K562 (cell line): ENCODE measurements at regions not wholly inside any gene's neighbourhood (a gene's known extent, or its start where the extent isn't known, plus 50 kb on each side); places are given as distances from the start of the nearest gene placed in this dataset.

Experiments
- ATAC-seq: fragments of 200-7000 bp; cut with Tn5 transposase; 3 replicates; pipeline ENCODE4 v1.9.1; 2020; ENCODE audit warnings: moderate library complexity
- BruUV-seq: library from RNA; stranded (reverse); fragments of 400-500 nt; replicated peaks from 2 replicates; lab custom pipeline; 2021; lab: Mats Ljungman, UMichigan
- CTCF ChIA-PET: fragments of 300-600 bp; formaldehyde crosslinking; extraction: SDS; loops from one replicate; lab custom pipeline; 2021; ENCODE audit warnings: low intra/inter-chr PET ratio; lab: Yijun Ruan, JAX
- POLR2A ChIA-PET: fragments of 300-600, 350-650 bp; sonication (Branson Sonifier 250); formaldehyde crosslinking; extraction: SDS; loops from one replicate; lab custom pipeline; 2021; ENCODE audit warnings: antibody characterized with exemption, inconsistent platforms; lab: Yijun Ruan, JAX
- DNase-seq, 4 experiments: peaks; one replicate each; pipeline versions ENCODE4 v3.0.0 to v3.0.0-alpha.2; 2011 to 2018; ENCODE audit warnings: low spot score in 3 of 4, mixed read lengths in 3 of 4; ENCODE audit errors: extremely low read depth in 1 of 4
- FAIRE-seq: peaks from 2 replicates; lab custom pipeline; 2011; peaks lifted over from hg19 to GRCh38; lab: Jason Lieb, UNC
- H2AFZ ChIP-seq: 2 replicates; pipeline ENCODE4 v1.6.0; 2011; ENCODE audit warnings: low read depth, low read length, control low read depth, inconsistent platforms
- H3K27ac ChIP-seq: fragments of 200-600 bp; 3 replicates; pipeline ENCODE4 v1.8.0; 2011; ENCODE audit warnings: low read depth, mild to moderate bottlenecking, control low read depth, inconsistent platforms, low read length, moderate library complexity, mixed read lengths; ENCODE audit errors: extremely low read depth
- H3K27me3 ChIP-seq, 2 experiments: fragments of 300-600 bp in 1 of 2; 2 replicates in 1 of 2; 3 replicates in 1 of 2; pipeline versions ENCODE4 v1.6.0 to v1.8.0; 2011; ENCODE audit warnings: inconsistent platforms in 2 of 2, low read length in 2 of 2, mild to moderate bottlenecking in 1 of 2, mixed read lengths in 1 of 2, moderate library complexity in 1 of 2; ENCODE audit not compliant: control insufficient read depth in 2 of 2, insufficient read depth in 2 of 2
- H3K36me3 ChIP-seq: fragments of 300-600 bp; 3 replicates; pipeline ENCODE4 v1.8.0; 2011; ENCODE audit warnings: mild to moderate bottlenecking, low read length, inconsistent platforms; ENCODE audit not compliant: control insufficient read depth, insufficient read depth
- H3K4me1 ChIP-seq, 2 experiments: fragments of 200-600 bp in 1 of 2; replicated peaks in 1 of 2; 2 replicates in 1 of 2; 3 replicates in 1 of 2; pipeline versions ENCODE4 v1.5.1 to v1.8.0; 2011; ENCODE audit warnings: inconsistent platforms in 2 of 2, low read length in 2 of 2, mild to moderate bottlenecking in 1 of 2, mixed read lengths in 1 of 2, moderate library complexity in 1 of 2; ENCODE audit not compliant: control insufficient read depth in 2 of 2, insufficient read depth in 2 of 2
- H3K4me2 ChIP-seq: 2 replicates; pipeline ENCODE4 v1.6.1; 2011; ENCODE audit warnings: low read length, control low read depth, inconsistent platforms, mixed read lengths; ENCODE audit not compliant: insufficient read depth
- H3K4me3 ChIP-seq: fragments of 200-600 bp; sonication (generic), shearing (Covaris generic); 2 replicates; pipeline ENCODE4 v1.5.1; 2016; ENCODE audit warnings: control low read depth, inconsistent platforms
- H3K79me2 ChIP-seq: fragments of 200-600 bp; 3 replicates; pipeline ENCODE4 v1.8.0; 2011; ENCODE audit warnings: low read length, inconsistent platforms; ENCODE audit not compliant: control insufficient read depth, insufficient read depth
- H3K9ac ChIP-seq, 2 experiments: 2 replicates each; pipeline versions ENCODE4 v1.6.0 to v1.6.1; 2011; ENCODE audit warnings: low read depth in 2 of 2, low read length in 2 of 2, control low read depth in 1 of 2, inconsistent platforms in 1 of 2, mild to moderate bottlenecking in 1 of 2, mixed read lengths in 1 of 2; ENCODE audit not compliant: insufficient read depth in 1 of 2
- H3K9me1 ChIP-seq: one replicate; pipeline ENCODE4 v1.6.0; 2011; ENCODE audit warnings: inconsistent platforms, mild to moderate bottlenecking, low read length, moderate library complexity; ENCODE audit not compliant: control insufficient read depth, insufficient read depth
- H3K9me3 ChIP-seq: replicated peaks from 2 replicates; pipeline ENCODE4 v1.5.1; 2011; ENCODE audit warnings: low read depth, low read length, inconsistent platforms; ENCODE audit not compliant: control insufficient read depth, insufficient read depth
- H4K20me1 ChIP-seq: replicated peaks from 2 replicates; pipeline ENCODE4 v1.6.1; 2011; ENCODE audit warnings: low read length, inconsistent platforms, mixed read lengths; ENCODE audit not compliant: control insufficient read depth, insufficient read depth
- CUX1 ChIP-seq: fragments of 200-800 bp; sonication (Bioruptor generic); IDR thresholded peaks from 2 replicates; pipeline ENCODE4 v1.6.1; 2016; ENCODE audit warnings: missing genetic modification characterization, missing compliant biosample characterization
- TRIM28 ChIP-seq: fragments of 450-650 bp; IDR thresholded peaks from 2 replicates; pipeline ENCODE4 v1.6.1; 2017
- ZFP30 ChIP-seq: fragments of 250-450 bp; sonication (Bioruptor Pico); IDR thresholded peaks from 2 replicates; pipeline ENCODE4 v1.8.0; 2022; ENCODE audit warnings: moderate library complexity, mild to moderate bottlenecking, inconsistent platforms, borderline replicate concordance
- WGBS: fragments of 100-300 bp; shearing (Covaris generic); methylation state at CpG from one replicate; pipeline ENCODE4 v1.1.6; 2016; ENCODE audit warnings: low coverage, mixed read lengths; ENCODE audit not compliant: insufficient coverage; ENCODE audit errors: missing lambda C conversion rate; 5-methylcytosine and 5-hydroxymethylcytosine counted together
- in situ Hi-C: fragments of 300-500 bp; cut with MboI; formaldehyde crosslinking; loops from 4 replicates; pipeline ENCODE4 v1.15.0; 2018; ENCODE audit warnings: inconsistent platforms, mixed read lengths
- intact Hi-C: fragments of 100-400 bp; cut with micrococcal nuclease; formaldehyde crosslinking; loops from 2 replicates; pipeline ENCODE4 v1.14.2; 2022

- Histone ChIP-seq H3K4me3 (no peak overlapping the region), H3K9me3 (no peaks in the 10 kb centered on the region; the same call in 1 of the 2 replicates), H3K4me2 (no peak overlapping the region), H3K9ac (no peak overlapping the region), H3K27ac (no peak overlapping the region), H3K79me2 (no peaks in the 10 kb centered on the region), H4K20me1 (no peaks in the 10 kb centered on the region), H3K9me1 (no peaks in the 10 kb centered on the region), H2AFZ (no peak overlapping the region), H3K4me1 (no peaks in the 10 kb centered on the region), H3K36me3 (no peaks in the 10 kb centered on the region), H3K27me3 (peaks cover under 1 to 10% of the 10 kb centered on the region in 2 experiments; a peak in 2 of 5 replicates)
- POLR2A ChIA-PET: no interaction called here
- 29% methylated on average over 1 of the region's 1 CpG for WGBS
- ATAC-seq (no peak), DNase-seq (no peak), FAIRE-seq (no peak)
- no TSS peak for BruUV-seq
- no peak for TF ChIP-seq ZFP30 (CRISPR knock-in tag)
- TF ChIP-seq CUX1 (CRISPR knock-in tag): no peak
- peak; percentile 51; the same call in 1 of the 2 replicates for TF ChIP-seq TRIM28
- in situ Hi-C loops (no loop called here), intact Hi-C loops (no loop called here)
- CTCF ChIA-PET: no interaction called here
Measured at GRCh38 chr6:14260839-14261238, 143.3 kb downstream of the CD83 start.
